HCT116 (cell line): ENCODE measurements at regions not wholly inside any gene's neighbourhood (a gene's known extent, or its start where the extent isn't known, plus 50 kb on each side); places are given as distances from the start of the nearest gene placed in this dataset.

ENCODE experiments used
- ATAC-seq: fragments of 200-7000 bp; cut with Tn5 transposase; 2 replicates; pipeline ENCODE4 v1.9.1; 2020; ENCODE audit warnings: mild to moderate bottlenecking, moderate library complexity
- BruUV-seq: library from RNA; stranded (reverse); fragments of 400-500 nt; replicated peaks from 2 replicates; lab custom pipeline; 2021; lab: Mats Ljungman, UMichigan
- CTCF ChIA-PET: fragments of 300-600 bp; sonication (Branson Sonifier 250); formaldehyde crosslinking; loops from one replicate; lab custom pipeline; 2021; ENCODE audit warnings: antibody characterized with exemption; lab: Charles Lee
- POLR2A ChIA-PET: fragments of 300-600, 350-600 bp; sonication (Branson Sonifier 250); formaldehyde crosslinking; loops from one replicate; lab custom pipeline; 2021; ENCODE audit warnings: antibody characterized with exemption; lab: Charles Lee
- RAD21 ChIA-PET, 2 experiments: fragments of 300-600 bp; sonication (Branson Sonifier 250); formaldehyde crosslinking; loops; one replicate each; lab custom pipeline; 2023; ENCODE audit warnings: low total read pairs in 2 of 2; ENCODE audit not compliant: uncharacterized antibody in 2 of 2, unreplicated experiment in 2 of 2, low non-redundant PET in 1 of 2; lab: Charles Lee
- DNase-seq: peaks from one replicate; pipeline ENCODE4 v3.0.0-alpha.2; 2010; ENCODE audit warnings: low read depth, low spot score
- H2AFZ ChIP-seq: fragments of 200-600 bp; shearing (Covaris generic), sonication (generic); 2 replicates; pipeline ENCODE4 v1.6.1; 2017; ENCODE audit warnings: low read depth, mixed run types, mixed read lengths, antibody characterized with exemption, low read length; ENCODE audit not compliant: poor library complexity, severe bottlenecking
- H3K27ac ChIP-seq: 2 replicates; pipeline ENCODE4 v1.5.1; 2012; ENCODE audit warnings: low read depth, low read length
- H3K27me3 ChIP-seq: fragments of 200-600 bp; sonication (generic); 2 replicates; pipeline ENCODE4 v1.6.1; 2016; ENCODE audit warnings: mixed run types, low read length, mixed read lengths; ENCODE audit not compliant: insufficient read depth
- H3K36me3 ChIP-seq, 2 experiments: fragments of 200-500 bp in 1 of 2; fragments of 200-600 bp in 1 of 2; sonication (Bioruptor generic) in 1 of 2; sonication (generic) in 1 of 2; 2 replicates each; pipeline versions ENCODE4 v1.5.1 to v1.6.1; 2014 to 2016; ENCODE audit warnings: low read length in 2 of 2, inconsistent platforms in 1 of 2, mixed read lengths in 1 of 2, mixed run types in 1 of 2; ENCODE audit not compliant: insufficient read depth in 2 of 2, control insufficient read depth in 1 of 2
- H3K4me1 ChIP-seq, 2 experiments: fragments of 200-600 bp in 1 of 2; sonication (generic) in 1 of 2; 2 replicates each; pipeline versions ENCODE4 v1.5.1 to v1.6.1; 2012 to 2017; ENCODE audit warnings: low read length in 2 of 2, inconsistent platforms in 1 of 2, mild to moderate bottlenecking in 1 of 2, mixed read lengths in 1 of 2, mixed run types in 1 of 2, moderate library complexity in 1 of 2; ENCODE audit not compliant: insufficient read depth in 2 of 2, control insufficient read depth in 1 of 2
- H3K4me2 ChIP-seq: fragments of 200-600 bp; sonication (generic); 2 replicates; pipeline ENCODE4 v1.6.1; 2017; ENCODE audit warnings: mixed run types, low read length, mixed read lengths
- H3K4me3 ChIP-seq, 2 experiments: fragments of 200-600 bp in 1 of 2; sonication (generic) in 1 of 2; replicated peaks in 1 of 2; 2 replicates each; pipeline ENCODE4 v1.5.1; 2011 to 2016; ENCODE audit warnings: low read length in 2 of 2, control low read depth in 1 of 2, low read depth in 1 of 2, mild to moderate bottlenecking in 1 of 2, mixed read lengths in 1 of 2, mixed run types in 1 of 2
- H3K79me2 ChIP-seq: fragments of 200-600 bp; sonication (generic); 2 replicates; pipeline ENCODE4 v1.6.1; 2017; ENCODE audit warnings: mild to moderate bottlenecking, mixed run types, low read length, moderate library complexity, mixed read lengths; ENCODE audit not compliant: insufficient read depth
- H3K9ac ChIP-seq: fragments of 200-600 bp; sonication (generic); 2 replicates; pipeline ENCODE4 v1.6.1; 2016; ENCODE audit warnings: low read length, mixed read lengths
- H3K9me2 ChIP-seq: fragments of 200-600 bp; sonication (generic), shearing (Covaris generic); 2 replicates; pipeline ENCODE4 v1.6.1; 2017; ENCODE audit warnings: mixed run types, mild to moderate bottlenecking, moderate library complexity; ENCODE audit not compliant: insufficient read depth
- H3K9me3 ChIP-seq, 2 experiments: fragments of 200-500 bp in 1 of 2; fragments of 200-600 bp in 1 of 2; sonication (Bioruptor generic) in 1 of 2; sonication (generic) in 1 of 2; 2 replicates each; pipeline ENCODE4 v1.6.1; 2014 to 2017; ENCODE audit warnings: low read length in 2 of 2, mixed read lengths in 2 of 2, inconsistent platforms in 1 of 2, low read depth in 1 of 2, mild to moderate bottlenecking in 1 of 2, mixed run types in 1 of 2, moderate library complexity in 1 of 2; ENCODE audit not compliant: control insufficient read depth in 1 of 2, insufficient read depth in 1 of 2
- H4K20me1 ChIP-seq: fragments of 200-600 bp; sonication (generic), shearing (Covaris generic); 2 replicates; pipeline ENCODE4 v1.6.1; 2017; ENCODE audit warnings: mixed run types, mild to moderate bottlenecking, moderate library complexity; ENCODE audit not compliant: insufficient read depth
- CBX3 ChIP-seq: IDR thresholded peaks from 2 replicates; pipeline ENCODE4 v1.6.1; 2012; ENCODE audit warnings: low read depth
- CEBPB ChIP-seq: IDR thresholded peaks from 2 replicates; pipeline ENCODE4 v1.6.1; 2012; ENCODE audit warnings: low read depth
- EGR1 ChIP-seq: IDR thresholded peaks from 2 replicates; pipeline ENCODE4 v1.6.1; 2012; ENCODE audit warnings: low read depth
- EZH2phosphoT487 ChIP-seq: fragments of 200-600 bp; IDR thresholded peaks from 2 replicates; pipeline ENCODE4 v1.6.1; 2018; ENCODE audit warnings: antibody characterized with exemption, borderline replicate concordance
- JUND ChIP-seq: IDR thresholded peaks from 2 replicates; pipeline ENCODE4 v1.6.1; 2012
- POLR2A ChIP-seq: IDR thresholded peaks from 2 replicates; pipeline ENCODE4 v1.7.0; 2011; ENCODE audit warnings: borderline replicate concordance; ENCODE audit not compliant: insufficient read depth, insufficient read length; ENCODE audit errors: extremely low read depth
- POLR2AphosphoS5 ChIP-seq: IDR thresholded peaks from 2 replicates; pipeline ENCODE4 v1.6.1; 2011; ENCODE audit warnings: mild to moderate bottlenecking, low read depth, low read length, moderate library complexity
- SIN3A ChIP-seq: IDR thresholded peaks from 2 replicates; pipeline ENCODE4 v1.6.1; 2012; ENCODE audit warnings: low read depth
- SP1 ChIP-seq: IDR thresholded peaks from 2 replicates; pipeline ENCODE4 v1.6.1; 2012; ENCODE audit warnings: low read depth
- SRF ChIP-seq: IDR thresholded peaks from 2 replicates; pipeline ENCODE4 v1.6.1; 2012; ENCODE audit warnings: low read depth
- TCF7L2 ChIP-seq: IDR thresholded peaks from 2 replicates; pipeline ENCODE4 v1.7.0; 2011; ENCODE audit warnings: borderline replicate concordance, inconsistent platforms; ENCODE audit not compliant: insufficient read depth, insufficient read length; ENCODE audit errors: extremely low read depth
- ZFX ChIP-seq: fragments of 450-650 bp; IDR thresholded peaks from 2 replicates; pipeline ENCODE4 v1.6.1; 2017
- intact Hi-C: fragments of 100-400 bp; cut with micrococcal nuclease; formaldehyde crosslinking; loops from 2 replicates; pipeline ENCODE4 v1.10.0; 2022
- TF ChIP-seq, protein P1 (sequence below): IDR thresholded peaks from 2 replicates; pipeline ENCODE4 v1.6.1; 2012
- TF ChIP-seq, protein P2 (sequence below): IDR thresholded peaks from 2 replicates; pipeline ENCODE4 v1.6.1; 2012
- TF ChIP-seq, protein P3 (sequence below): IDR thresholded peaks from 2 replicates; pipeline ENCODE4 v1.6.1; 2012; ENCODE audit warnings: low read depth

DNA sequence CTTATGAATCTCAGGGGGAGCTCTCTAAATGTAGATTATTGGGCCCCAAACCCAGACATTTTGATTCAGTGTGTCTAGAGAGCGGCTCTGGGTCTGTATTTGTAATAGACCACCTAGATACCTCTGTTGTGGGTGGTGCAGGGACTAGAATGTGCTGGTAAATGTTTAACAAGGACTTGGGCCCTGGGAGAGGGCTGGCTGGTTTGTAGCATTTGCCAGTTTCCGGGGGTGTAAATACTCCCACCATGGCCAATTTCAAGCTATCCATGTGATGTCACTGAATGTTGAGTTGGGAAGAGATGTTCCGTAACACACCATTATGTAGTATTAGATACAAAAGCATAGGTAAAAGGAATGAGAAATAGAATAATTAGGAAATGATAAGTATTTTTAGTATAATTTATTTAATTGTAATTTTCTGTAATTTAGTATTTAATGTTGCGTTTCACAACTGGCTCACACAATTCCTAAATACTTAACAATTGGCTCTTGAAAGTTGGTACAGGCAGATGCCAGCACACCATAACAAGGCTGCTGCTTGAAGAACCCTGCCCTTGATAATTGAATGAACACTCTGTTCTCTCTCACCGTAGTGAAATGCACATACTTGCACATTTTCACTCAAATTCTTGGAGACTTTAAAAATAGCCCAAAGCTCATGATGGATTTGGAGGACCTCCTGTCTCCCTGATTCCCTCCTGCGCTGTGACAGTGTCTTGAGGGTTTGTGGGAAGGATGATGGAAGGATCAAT, 359.2 kb upstream of the PROK2 start:
- H3K79me2 ChIP-seq, result no peaks in the 10 kb centered on the region
- ATAC-seq (no peak), DNase-seq (no peak)
- H3K9me3 ChIP-seq, result no peaks in the 10 kb centered on the region
- no TSS peak for BruUV-seq
- H3K4me1 ChIP-seq, result no peaks in the 10 kb centered on the region
- no peaks in the 10 kb centered on the region for H3K9me2 ChIP-seq
- no peak overlapping the region for H3K9ac ChIP-seq
- ChIA-PET POLR2A (no interaction called here), RAD21 (no interaction called here), CTCF (no interaction called here)
- TF ChIP-seq CBX3, result no peak
- no peak for TF ChIP-seq JUND
- TF ChIP-seq SRF, result no peak
- TF ChIP-seq ZFX, result no peak
- TF ChIP-seq CEBPB, result no peak
- TF ChIP-seq, protein P1, sequence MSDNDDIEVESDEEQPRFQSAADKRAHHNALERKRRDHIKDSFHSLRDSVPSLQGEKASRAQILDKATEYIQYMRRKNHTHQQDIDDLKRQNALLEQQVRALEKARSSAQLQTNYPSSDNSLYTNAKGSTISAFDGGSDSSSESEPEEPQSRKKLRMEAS, result no peak
- no peak for TF ChIP-seq EZH2phosphoT487
- TF ChIP-seq TCF7L2, result no peak
- no peak for TF ChIP-seq SIN3A
- TF ChIP-seq, protein P2, sequence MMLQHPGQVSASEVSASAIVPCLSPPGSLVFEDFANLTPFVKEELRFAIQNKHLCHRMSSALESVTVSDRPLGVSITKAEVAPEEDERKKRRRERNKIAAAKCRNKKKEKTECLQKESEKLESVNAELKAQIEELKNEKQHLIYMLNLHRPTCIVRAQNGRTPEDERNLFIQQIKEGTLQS, result no peak
- no peak for TF ChIP-seq EGR1
- H3K4me2 ChIP-seq, result no peak overlapping the region
- intact Hi-C loops, result no loop called here
- no peak overlapping the region for H3K4me3 ChIP-seq
- H4K20me1 ChIP-seq, result no peaks in the 10 kb centered on the region
- no peak overlapping the region for H2AFZ ChIP-seq
- no peaks in the 10 kb centered on the region for H3K36me3 ChIP-seq
- H3K27ac ChIP-seq, result no peak overlapping the region
- no peaks in the 10 kb centered on the region for H3K27me3 ChIP-seq

DNA sequence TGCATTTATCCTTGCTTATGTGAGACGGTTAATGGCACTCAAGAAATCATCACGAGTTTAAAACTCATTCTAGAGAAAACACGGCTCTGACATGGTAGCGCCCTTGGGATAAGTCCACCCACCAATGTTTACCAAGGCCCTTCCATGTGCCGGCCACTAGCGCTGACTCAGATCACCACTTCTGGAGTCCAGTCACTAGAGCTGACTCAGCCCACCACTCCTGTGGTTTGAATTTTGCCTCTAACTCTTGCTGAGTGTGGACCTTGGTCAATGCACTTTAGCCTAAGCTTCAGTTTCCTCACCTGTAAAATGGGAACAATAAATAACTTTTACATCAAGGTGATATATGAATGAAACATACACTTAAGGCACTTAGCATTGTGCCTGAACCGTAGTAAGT, 358.4 kb upstream of the PROK2 start:
- ChIA-PET CTCF (no interaction called here), POLR2A (no interaction called here), RAD21 (no interaction called here)
- TF ChIP-seq SP1, result no peak
- TF ChIP-seq, protein P3, sequence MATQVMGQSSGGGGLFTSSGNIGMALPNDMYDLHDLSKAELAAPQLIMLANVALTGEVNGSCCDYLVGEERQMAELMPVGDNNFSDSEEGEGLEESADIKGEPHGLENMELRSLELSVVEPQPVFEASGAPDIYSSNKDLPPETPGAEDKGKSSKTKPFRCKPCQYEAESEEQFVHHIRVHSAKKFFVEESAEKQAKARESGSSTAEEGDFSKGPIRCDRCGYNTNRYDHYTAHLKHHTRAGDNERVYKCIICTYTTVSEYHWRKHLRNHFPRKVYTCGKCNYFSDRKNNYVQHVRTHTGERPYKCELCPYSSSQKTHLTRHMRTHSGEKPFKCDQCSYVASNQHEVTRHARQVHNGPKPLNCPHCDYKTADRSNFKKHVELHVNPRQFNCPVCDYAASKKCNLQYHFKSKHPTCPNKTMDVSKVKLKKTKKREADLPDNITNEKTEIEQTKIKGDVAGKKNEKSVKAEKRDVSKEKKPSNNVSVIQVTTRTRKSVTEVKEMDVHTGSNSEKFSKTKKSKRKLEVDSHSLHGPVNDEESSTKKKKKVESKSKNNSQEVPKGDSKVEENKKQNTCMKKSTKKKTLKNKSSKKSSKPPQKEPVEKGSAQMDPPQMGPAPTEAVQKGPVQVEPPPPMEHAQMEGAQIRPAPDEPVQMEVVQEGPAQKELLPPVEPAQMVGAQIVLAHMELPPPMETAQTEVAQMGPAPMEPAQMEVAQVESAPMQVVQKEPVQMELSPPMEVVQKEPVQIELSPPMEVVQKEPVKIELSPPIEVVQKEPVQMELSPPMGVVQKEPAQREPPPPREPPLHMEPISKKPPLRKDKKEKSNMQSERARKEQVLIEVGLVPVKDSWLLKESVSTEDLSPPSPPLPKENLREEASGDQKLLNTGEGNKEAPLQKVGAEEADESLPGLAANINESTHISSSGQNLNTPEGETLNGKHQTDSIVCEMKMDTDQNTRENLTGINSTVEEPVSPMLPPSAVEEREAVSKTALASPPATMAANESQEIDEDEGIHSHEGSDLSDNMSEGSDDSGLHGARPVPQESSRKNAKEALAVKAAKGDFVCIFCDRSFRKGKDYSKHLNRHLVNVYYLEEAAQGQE, result no peak
- TF ChIP-seq POLR2A, result no peak
- TF ChIP-seq CBX3, result no peak
- TF ChIP-seq POLR2AphosphoS5, result no peak
- no peak for TF ChIP-seq EGR1
- no peak overlapping the region for H3K27ac ChIP-seq
- intact Hi-C loops, result no loop called here
- H3K4me3 ChIP-seq, result no peak overlapping the region
- H3K4me2 ChIP-seq, result no peak overlapping the region
- H3K4me1 ChIP-seq, result no peaks in the 10 kb centered on the region
- H3K79me2 ChIP-seq, result no peaks in the 10 kb centered on the region
- ATAC-seq (no peak), DNase-seq (no peak)
- H3K9me2 ChIP-seq, result no peaks in the 10 kb centered on the region
- no peaks in the 10 kb centered on the region for H3K9me3 ChIP-seq
- no peak overlapping the region for H3K9ac ChIP-seq
- no peak overlapping the region for H2AFZ ChIP-seq
- H4K20me1 ChIP-seq, result no peaks in the 10 kb centered on the region
- H3K27me3 ChIP-seq, result no peaks in the 10 kb centered on the region
- no peaks in the 10 kb centered on the region for H3K36me3 ChIP-seq
- BruUV-seq, result no TSS peak
